Ascending aorta (tissue), 2 donors: ENCODE measurements at regions not wholly inside any gene's neighbourhood (a gene's known extent, or its start where the extent isn't known, plus 50 kb on each side); places are given as distances from the start of the nearest gene placed in this dataset.

Source experiments
- DNase-seq, 2 donors: peaks; one replicate each; pipeline ENCODE4 v3.0.0-alpha.2; 2019; ENCODE audit warnings: low spot score in 2 of 2
- H3K27ac ChIP-seq, 2 donors: fragments of 200-600 bp; sonication (generic); one replicate each; pipeline ENCODE4 v1.5.1; 2016 to 2017; ENCODE audit warnings: mild to moderate bottlenecking in 1 of 2
- H3K27me3 ChIP-seq: fragments of 200-600 bp; sonication (generic); one replicate; pipeline ENCODE4 v1.5.1; 2017
- H3K36me3 ChIP-seq, 2 donors: fragments of 200-600 bp; sonication (generic); one replicate each; pipeline ENCODE4 v1.5.1; 2016
- H3K4me1 ChIP-seq, 2 donors: fragments of 200-600 bp; sonication (generic); one replicate each; pipeline ENCODE4 v1.5.1; 2016 to 2017; ENCODE audit warnings: mild to moderate bottlenecking in 1 of 2
- H3K4me3 ChIP-seq, 2 donors: fragments of 200-600 bp; sonication (generic); one replicate each; pipeline ENCODE4 v1.5.1; 2016 to 2017; ENCODE audit warnings: mild to moderate bottlenecking in 1 of 2
- H3K9me3 ChIP-seq, 2 donors: fragments of 200-600 bp; sonication (generic); one replicate each; pipeline ENCODE4 v1.5.1; 2016
- CTCF ChIP-seq, 3 experiments: fragments of 200-600 bp in 2 of 3; fragments of 450-650 bp in 1 of 3; sonication (generic) in 2 of 3; IDR thresholded peaks; one replicate each; pipeline ENCODE4 v1.5.1; 2016 to 2019; ENCODE audit warnings: antibody characterized with exemption in 3 of 3, mild to moderate bottlenecking in 1 of 3, moderate library complexity in 1 of 3
- intact Hi-C: fragments of 100-400 bp; cut with DNase I; formaldehyde crosslinking; loops from one replicate; pipeline ENCODE4 v1.15.1; 2023

GRCh38 chr4:14856062-14856933, 146.0 kb upstream of the CPEB2 start:
- intact Hi-C loops, result no loop called here
- H3K27me3 ChIP-seq, result no peaks in the 10 kb centered on the region
- TF ChIP-seq CTCF (IDR thresholded peaks at IDR 0.05), result no peak
- H3K27ac ChIP-seq, result peak overlapping the region; percentile 52 to 55
- H3K36me3 ChIP-seq, result no peaks in the 10 kb centered on the region
- H3K4me1 ChIP-seq, result peaks cover 0 to 3% of the 10 kb centered on the region in 2 donors
- H3K9me3 ChIP-seq, result no peaks in the 10 kb centered on the region
- DNase-seq, result peak; percentile 41 to 79
- H3K4me3 ChIP-seq, result no peak overlapping the region

- no peaks in the 10 kb centered on the region for H3K27me3 ChIP-seq
- H3K36me3 ChIP-seq, result no peaks in the 10 kb centered on the region
- peaks cover 0 to 3% of the 10 kb centered on the region in 2 donors for H3K4me1 ChIP-seq
- H3K4me3 ChIP-seq, result no peak overlapping the region
- no peak for TF ChIP-seq CTCF (IDR thresholded peaks at IDR 0.05)
- no peak for DNase-seq
- H3K27ac ChIP-seq, result peak overlapping the region; percentile 9 to 55
- H3K9me3 ChIP-seq, result no peaks in the 10 kb centered on the region
- intact Hi-C loops, result no loop called here
These were observed 145.4 kb upstream of the CPEB2 start for GRCh38 chr4:14856934-14857235.

DNA sequence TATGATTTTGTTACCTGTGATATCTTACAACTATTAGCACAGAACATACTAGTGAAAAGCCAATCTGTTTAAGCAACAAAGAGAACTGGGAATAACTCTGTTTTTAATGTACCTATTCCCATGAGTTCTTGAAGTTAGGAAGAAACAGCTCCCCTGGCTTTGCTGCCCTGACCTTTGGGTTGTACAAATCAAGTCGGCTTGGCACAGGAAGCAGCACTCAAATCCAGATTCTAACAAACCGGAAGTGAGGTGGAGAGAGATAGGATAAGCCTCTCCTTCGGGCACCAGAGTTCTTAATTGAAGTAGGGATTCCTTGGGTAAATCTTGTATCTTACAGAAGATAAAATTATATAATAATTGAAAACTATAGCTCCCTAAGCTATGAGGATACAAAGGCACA, 144.8 kb upstream of the CPEB2 start:
- intact Hi-C loops, result no loop called here
- H3K4me3 ChIP-seq, result no peak overlapping the region
- H3K4me1 ChIP-seq, result peaks cover 0 to 3% of the 10 kb centered on the region in 2 donors
- no peak for TF ChIP-seq CTCF (IDR thresholded peaks at IDR 0.05)
- no peaks in the 10 kb centered on the region for H3K9me3 ChIP-seq
- no peak for DNase-seq
- H3K27ac ChIP-seq, result no peak overlapping the region
- no peaks in the 10 kb centered on the region for H3K27me3 ChIP-seq
- H3K36me3 ChIP-seq, result no peaks in the 10 kb centered on the region

- Histone ChIP-seq H3K27me3 (no peaks in the 10 kb centered on the region), H3K36me3 (no peaks in the 10 kb centered on the region), H3K9me3 (no peaks in the 10 kb centered on the region), H3K4me1 (peaks cover 0 to 3% of the 10 kb centered on the region in 2 donors), H3K27ac (no peak overlapping the region), H3K4me3 (no peak overlapping the region)
- DNase-seq, result no peak
- no peak for TF ChIP-seq CTCF (IDR thresholded peaks at IDR 0.05)
- intact Hi-C loops, result no loop called here
These were observed 144.3 kb upstream of the CPEB2 start for GRCh38 chr4:14857981-14858380.

DNA sequence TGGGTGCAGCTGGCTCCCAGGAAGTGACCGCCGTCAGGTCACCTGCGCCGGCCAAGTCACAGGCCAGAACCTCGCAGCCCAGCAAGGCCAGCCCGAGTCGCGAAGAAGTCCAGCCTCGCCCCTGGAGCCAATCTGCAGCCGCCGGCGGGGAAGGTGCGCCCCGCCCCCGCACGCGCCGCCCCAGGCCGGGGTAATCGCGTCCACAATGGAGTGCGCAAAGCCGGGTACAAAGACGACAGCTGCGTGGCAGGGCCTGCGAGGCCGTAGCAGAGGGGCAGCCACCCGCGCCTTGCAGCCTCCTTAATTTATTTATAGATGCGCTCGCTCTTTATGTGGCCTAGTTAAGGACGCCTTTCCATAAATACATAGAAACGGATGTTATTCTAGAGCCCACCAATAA, 139.4 kb upstream of the CPEB2 start:
- Histone ChIP-seq H3K4me3 (peak overlapping the region in 1 of 2 donors; percentile 53), H3K9me3 (no peaks in the 10 kb centered on the region), H3K27me3 (no peaks in the 10 kb centered on the region), H3K27ac (no peak overlapping the region), H3K4me1 (no peaks in the 10 kb centered on the region), H3K36me3 (no peaks in the 10 kb centered on the region)
- TF ChIP-seq CTCF (IDR thresholded peaks at IDR 0.05), result no peak
- DNase-seq, result no peak
- intact Hi-C loops, result no loop called here
